ENCODE measurements at regions not wholly inside any gene's neighbourhood (a gene's known extent, or its start where the extent isn't known, plus 50 kb on each side); places are given as distances from the start of the nearest gene placed in this dataset.

GRCh38 chr3:159788291-159788690 lies 200.3 kb upstream of the IL12A start:
- Histone ChIP-seq H3K4me3 (ENCODE audit: control insufficient read depth in 2 of 3, extremely low read depth in 1 of 3, insufficient read depth in 2 of 3, low read depth in 1 of 3, low read length in 3 of 3) (peak overlapping the region in 1 of 3 experiments; percentile 38), H3K4me2 (ENCODE audit: control insufficient read depth, extremely low read depth, insufficient read depth, low read depth, low read length) (peak overlapping the region; percentile 79), H2AFZ (ENCODE audit: control insufficient read depth, low read length) (no peak overlapping the region), H3K9me1 (ENCODE audit: control insufficient read depth, extremely low read depth, insufficient read depth, low read length) (no peaks in the 10 kb centered on the region), H3K27me3 (ENCODE audit: control insufficient read depth, extremely low read depth, insufficient read depth, low read length) (no peaks in the 10 kb centered on the region), H3K9me3 (ENCODE audit: control insufficient read depth, low read depth, low read length) (no peaks in the 10 kb centered on the region), H3K9ac (ENCODE audit: control insufficient read depth, extremely low read depth, insufficient read depth, low read length) (peak overlapping the region; percentile 66), H4K20me1 (ENCODE audit: control insufficient read depth, extremely low read depth, insufficient read depth, low read length) (no peaks in the 10 kb centered on the region), H3K36me3 (ENCODE audit: control insufficient read depth in 2 of 2, extremely low read depth in 1 of 2, insufficient read depth in 2 of 2, low read length in 2 of 2) (peaks cover 2 to 4% of the 10 kb centered on the region in 2 experiments), H3K4me1 (ENCODE audit: control insufficient read depth, extremely low read depth, insufficient read depth, low read length) (peaks cover 63% of the 10 kb centered on the region), H3K27ac (ENCODE audit: control insufficient read depth, insufficient read depth, low read length) (peak overlapping the region; percentile 96), H3K79me2 (ENCODE audit: control insufficient read depth, insufficient read depth, low read length) (peaks cover 69% of the 10 kb centered on the region)
- FAIRE-seq: no peak
- TF ChIP-seq, protein P1, sequence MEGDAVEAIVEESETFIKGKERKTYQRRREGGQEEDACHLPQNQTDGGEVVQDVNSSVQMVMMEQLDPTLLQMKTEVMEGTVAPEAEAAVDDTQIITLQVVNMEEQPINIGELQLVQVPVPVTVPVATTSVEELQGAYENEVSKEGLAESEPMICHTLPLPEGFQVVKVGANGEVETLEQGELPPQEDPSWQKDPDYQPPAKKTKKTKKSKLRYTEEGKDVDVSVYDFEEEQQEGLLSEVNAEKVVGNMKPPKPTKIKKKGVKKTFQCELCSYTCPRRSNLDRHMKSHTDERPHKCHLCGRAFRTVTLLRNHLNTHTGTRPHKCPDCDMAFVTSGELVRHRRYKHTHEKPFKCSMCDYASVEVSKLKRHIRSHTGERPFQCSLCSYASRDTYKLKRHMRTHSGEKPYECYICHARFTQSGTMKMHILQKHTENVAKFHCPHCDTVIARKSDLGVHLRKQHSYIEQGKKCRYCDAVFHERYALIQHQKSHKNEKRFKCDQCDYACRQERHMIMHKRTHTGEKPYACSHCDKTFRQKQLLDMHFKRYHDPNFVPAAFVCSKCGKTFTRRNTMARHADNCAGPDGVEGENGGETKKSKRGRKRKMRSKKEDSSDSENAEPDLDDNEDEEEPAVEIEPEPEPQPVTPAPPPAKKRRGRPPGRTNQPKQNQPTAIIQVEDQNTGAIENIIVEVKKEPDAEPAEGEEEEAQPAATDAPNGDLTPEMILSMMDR (optimal IDR thresholded peaks at IDR 0.05 in 1 of 3, IDR thresholded peaks at IDR 0.05 in 1 of 3, conservative IDR thresholded peaks at IDR 0.05 in 1 of 3; ENCODE audit: extremely low read depth in 1 of 3, insufficient read depth in 2 of 3, low read length in 3 of 3): no peak
- TF ChIP-seq EZH2 (IDR thresholded peaks at IDR 0.05; ENCODE audit: low read length): no peak
- no peak for DNase-seq (ENCODE audit: low read depth, low spot score)
- dilution Hi-C loops (cut with MboI; ENCODE audit: extremely low pct_ligation_motif_present, low sequenced_read_pairs): no loop called here

- peak overlapping the region; percentile 36 for H3K9ac ChIP-seq (ENCODE audit: control insufficient read depth, extremely low read depth, insufficient read depth, low read length)
- dilution Hi-C loops (cut with MboI; ENCODE audit: extremely low pct_ligation_motif_present, low sequenced_read_pairs): no loop called here
Observed at GRCh38 chr3:159789017-159789416, 199.6 kb upstream of the IL12A start.

More at GRCh38 chr3:159789017-159789416, 199.6 kb upstream of the IL12A start:
- H3K4me2 ChIP-seq (ENCODE audit: control insufficient read depth, extremely low read depth, insufficient read depth, low read depth, low read length): peak overlapping the region; percentile 79
- no peaks in the 10 kb centered on the region for H3K9me1 ChIP-seq (ENCODE audit: control insufficient read depth, extremely low read depth, insufficient read depth, low read length)
- no peaks in the 10 kb centered on the region for H3K9me3 ChIP-seq (ENCODE audit: control insufficient read depth, low read depth, low read length)
- H2AFZ ChIP-seq (ENCODE audit: control insufficient read depth, low read length): no peak overlapping the region
- H3K4me1 ChIP-seq (ENCODE audit: control insufficient read depth, extremely low read depth, insufficient read depth, low read length): peaks cover 60% of the 10 kb centered on the region
- DNase-seq (ENCODE audit: low read depth, low spot score) (no peak), FAIRE-seq (peak; percentile 56)
- peaks cover 76% of the 10 kb centered on the region for H3K79me2 ChIP-seq (ENCODE audit: control insufficient read depth, insufficient read depth, low read length)
- no peak for TF ChIP-seq EZH2 (IDR thresholded peaks at IDR 0.05; ENCODE audit: low read length)
- TF ChIP-seq, protein P1 (optimal IDR thresholded peaks at IDR 0.05 in 1 of 3, IDR thresholded peaks at IDR 0.05 in 1 of 3, conservative IDR thresholded peaks at IDR 0.05 in 1 of 3; ENCODE audit: extremely low read depth in 1 of 3, insufficient read depth in 2 of 3, low read length in 3 of 3): no peak
- H3K27me3 ChIP-seq (ENCODE audit: control insufficient read depth, extremely low read depth, insufficient read depth, low read length): no peaks in the 10 kb centered on the region
- H3K4me3 ChIP-seq (ENCODE audit: control insufficient read depth in 2 of 3, extremely low read depth in 1 of 3, insufficient read depth in 2 of 3, low read depth in 1 of 3, low read length in 3 of 3): peak overlapping the region in 2 of 3 experiments; percentile 9 to 25
- no peaks in the 10 kb centered on the region for H4K20me1 ChIP-seq (ENCODE audit: control insufficient read depth, extremely low read depth, insufficient read depth, low read length)
- H3K36me3 ChIP-seq (ENCODE audit: control insufficient read depth in 2 of 2, extremely low read depth in 1 of 2, insufficient read depth in 2 of 2, low read length in 2 of 2): peaks cover 2 to 4% of the 10 kb centered on the region in 2 experiments
- peak overlapping the region; percentile 96 for H3K27ac ChIP-seq (ENCODE audit: control insufficient read depth, insufficient read depth, low read length)
